AG09309 (cell line): ENCODE measurements at regions not wholly inside any gene's neighbourhood (a gene's known extent, or its start where the extent isn't known, plus 50 kb on each side); places are given as distances from the start of the nearest gene placed in this dataset.
"Not testable (repeated sequence)": the region's sequence is repeated elsewhere in the genome, so short reads cannot be mapped to it uniquely, and the experiment has no call there.

ENCODE experiments used
- DNase-seq: peaks from one replicate; pipeline ENCODE4 v3.0.0-alpha.2; 2010; ENCODE audit warnings: low read depth
- H3K4me3 ChIP-seq: 2 replicates; pipeline ENCODE4 v1.5.1; 2011; ENCODE audit warnings: mild to moderate bottlenecking, low read depth, low read length, moderate library complexity; ENCODE audit not compliant: control insufficient read depth
- TF ChIP-seq, protein P1 (sequence below): IDR thresholded peaks from 2 replicates; pipeline ENCODE4 v1.5.1; 2011; ENCODE audit warnings: mild to moderate bottlenecking, low read depth, low read length, inconsistent platforms; ENCODE audit not compliant: insufficient read depth, control insufficient read depth; ENCODE audit errors: missing control alignments

GRCh38 chr22:23501261-23501619 lies 78.8 kb downstream of the IGLL1 start:
- no peak for DNase-seq
- TF ChIP-seq, protein P1, sequence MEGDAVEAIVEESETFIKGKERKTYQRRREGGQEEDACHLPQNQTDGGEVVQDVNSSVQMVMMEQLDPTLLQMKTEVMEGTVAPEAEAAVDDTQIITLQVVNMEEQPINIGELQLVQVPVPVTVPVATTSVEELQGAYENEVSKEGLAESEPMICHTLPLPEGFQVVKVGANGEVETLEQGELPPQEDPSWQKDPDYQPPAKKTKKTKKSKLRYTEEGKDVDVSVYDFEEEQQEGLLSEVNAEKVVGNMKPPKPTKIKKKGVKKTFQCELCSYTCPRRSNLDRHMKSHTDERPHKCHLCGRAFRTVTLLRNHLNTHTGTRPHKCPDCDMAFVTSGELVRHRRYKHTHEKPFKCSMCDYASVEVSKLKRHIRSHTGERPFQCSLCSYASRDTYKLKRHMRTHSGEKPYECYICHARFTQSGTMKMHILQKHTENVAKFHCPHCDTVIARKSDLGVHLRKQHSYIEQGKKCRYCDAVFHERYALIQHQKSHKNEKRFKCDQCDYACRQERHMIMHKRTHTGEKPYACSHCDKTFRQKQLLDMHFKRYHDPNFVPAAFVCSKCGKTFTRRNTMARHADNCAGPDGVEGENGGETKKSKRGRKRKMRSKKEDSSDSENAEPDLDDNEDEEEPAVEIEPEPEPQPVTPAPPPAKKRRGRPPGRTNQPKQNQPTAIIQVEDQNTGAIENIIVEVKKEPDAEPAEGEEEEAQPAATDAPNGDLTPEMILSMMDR = no peak
- no peak overlapping the region for H3K4me3 ChIP-seq

GRCh38 chr22:23500508-23501260 lies 79.4 kb downstream of the IGLL1 start:
- TF ChIP-seq, protein P1 = no peak
- no peak for DNase-seq

DNA sequence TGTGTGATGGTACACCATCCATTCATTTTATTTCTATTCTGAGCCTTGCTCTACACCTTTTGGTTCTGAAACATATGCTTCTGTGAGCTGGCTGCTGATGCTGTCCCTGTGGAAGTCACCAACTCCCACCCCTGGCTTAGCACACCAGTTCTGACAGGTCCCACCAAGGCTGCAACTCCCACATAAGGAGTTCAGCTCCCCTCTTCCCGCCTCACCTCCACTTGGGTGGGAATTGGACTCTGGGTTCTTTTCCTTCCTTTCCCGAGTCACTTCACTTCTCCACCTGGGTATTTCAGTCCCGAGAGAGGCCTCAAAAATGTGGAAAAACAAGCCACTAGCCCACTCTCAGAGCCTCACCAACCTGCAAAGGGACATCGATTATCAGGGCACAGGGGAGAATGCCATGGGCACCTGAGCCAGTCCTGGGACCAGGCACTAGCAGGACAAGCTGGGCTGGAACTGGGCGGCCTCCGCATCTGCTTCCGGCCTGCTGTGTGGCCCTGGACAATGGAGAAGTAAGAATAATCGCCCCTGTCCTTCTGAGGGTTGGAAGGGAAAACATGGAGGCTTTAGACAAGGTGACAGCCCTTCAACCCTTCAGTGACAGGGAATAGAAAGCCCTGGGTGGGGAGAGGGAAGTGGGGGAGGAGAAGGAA lies 80.1 kb downstream of the IGLL1 start:
- TF ChIP-seq, protein P1 = no peak
- no peak for DNase-seq
- no peak overlapping the region for H3K4me3 ChIP-seq

More at GRCh38 chr22:23500508-23501260, 79.4 kb downstream of the IGLL1 start:
- no peak overlapping the region for H3K4me3 ChIP-seq

GRCh38 chr22:23498811-23499798 lies 81.0 kb downstream of the IGLL1 start:
- no peak for DNase-seq
- no peak overlapping the region for H3K4me3 ChIP-seq

GRCh38 chr22:23497889-23498288 lies 82.2 kb downstream of the IGLL1 start:
- not testable (repeated sequence) for DNase-seq, H3K4me3 ChIP-seq

More at GRCh38 chr22:23498811-23499798, 81.0 kb downstream of the IGLL1 start:
- TF ChIP-seq, protein P1 = no peak

DNA sequence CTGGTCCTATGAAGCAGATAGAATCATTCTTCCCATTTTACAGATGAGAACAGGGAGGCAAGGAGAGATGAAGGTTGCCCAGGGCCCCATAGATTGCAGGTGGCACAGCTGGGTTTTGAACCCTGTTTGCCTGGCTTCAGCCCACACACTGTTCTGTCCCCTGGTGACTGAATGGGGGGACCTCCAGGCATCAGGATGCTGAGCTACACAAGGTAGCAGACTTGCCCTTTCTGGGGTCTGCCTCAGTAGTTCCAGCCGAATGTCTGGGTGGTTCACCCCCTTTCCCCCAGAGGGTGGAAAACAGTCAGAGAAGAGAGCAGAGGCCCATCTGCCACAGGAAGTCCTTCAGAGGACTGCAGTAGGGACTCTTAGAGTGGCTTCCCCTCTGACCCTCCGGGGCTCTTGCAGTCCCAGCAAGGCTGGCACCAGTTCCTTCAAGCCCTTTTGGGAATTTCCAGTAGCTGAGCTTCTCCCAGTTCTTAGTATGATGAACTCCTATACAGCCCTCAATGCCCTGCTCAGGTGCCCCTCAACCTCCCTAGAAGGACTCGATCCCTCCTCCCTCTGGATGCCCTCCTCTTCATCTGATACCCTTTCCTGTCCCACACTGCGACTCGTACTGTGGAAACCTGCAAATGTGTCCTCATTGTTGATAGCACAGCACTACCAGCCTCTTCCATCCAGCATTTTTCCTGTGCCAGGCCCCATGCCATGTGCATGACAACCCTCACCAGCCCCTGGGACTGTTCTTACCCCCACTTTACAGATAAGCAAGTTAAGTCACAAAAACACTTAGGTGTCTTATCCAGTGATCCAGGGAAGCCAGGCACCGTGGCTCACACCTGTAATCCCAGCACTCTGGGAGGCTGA lies 82.8 kb downstream of the IGLL1 start:
- TF ChIP-seq, protein P1 = no peak
- no peak for DNase-seq
- no peak overlapping the region for H3K4me3 ChIP-seq
